GM12865 (cell line): ENCODE measurements at regions not wholly inside any gene's neighbourhood (a gene's known extent, or its start where the extent isn't known, plus 50 kb on each side); places are given as distances from the start of the nearest gene placed in this dataset.

ENCODE experiments used
- DNase-seq: peaks from one replicate; pipeline ENCODE4 v3.0.0; 2010; ENCODE audit warnings: low read depth
- H3K4me3 ChIP-seq: 2 replicates; pipeline ENCODE4 v1.5.1; 2011; ENCODE audit warnings: mild to moderate bottlenecking, low read depth, low read length, control low read depth
- CTCF ChIP-seq: IDR thresholded peaks from 2 replicates; pipeline ENCODE4 v1.5.1; 2011; ENCODE audit warnings: low read length, control low read depth, low read depth, inconsistent platforms; ENCODE audit not compliant: insufficient read depth; ENCODE audit errors: missing control alignments

GRCh38 chr12:124492879-124493808 lies 74.3 kb downstream of the NCOR2 start:
- DNase-seq = no peak
- no peak for TF ChIP-seq CTCF
- H3K4me3 ChIP-seq = no peak overlapping the region

- TF ChIP-seq CTCF = no peak
- H3K4me3 ChIP-seq = no peak overlapping the region
- no peak for DNase-seq
Observed at GRCh38 chr12:124491856-124492420, 75.5 kb downstream of the NCOR2 start.

GRCh38 chr12:124491310-124491709 lies 76.1 kb downstream of the NCOR2 start:
- TF ChIP-seq CTCF = no peak
- DNase-seq = no peak
- no peak overlapping the region for H3K4me3 ChIP-seq

- no peak for DNase-seq
- TF ChIP-seq CTCF = no peak
- no peak overlapping the region for H3K4me3 ChIP-seq
Observed at GRCh38 chr12:124490584-124491305, 76.7 kb downstream of the NCOR2 start.

- DNase-seq = no peak
- no peak overlapping the region for H3K4me3 ChIP-seq
- no peak for TF ChIP-seq CTCF
Observed at GRCh38 chr12:124489915-124490583, 77.4 kb downstream of the NCOR2 start.

- no peak overlapping the region for H3K4me3 ChIP-seq
- DNase-seq = no peak
- no peak for TF ChIP-seq CTCF
Observed at GRCh38 chr12:124489220-124489619, 78.2 kb downstream of the NCOR2 start.
